GM03348 (cell line): ENCODE measurements at regions not wholly inside any gene's neighbourhood (a gene's known extent, or its start where the extent isn't known, plus 50 kb on each side); places are given as distances from the start of the nearest gene placed in this dataset.
A peak's percentile ranks its signal among the peaks of the same experiment; 100 is the strongest.
"Not testable (repeated sequence)": the region's sequence is repeated elsewhere in the genome, so short reads cannot be mapped to it uniquely, and the experiment has no call there.

Source experiments
- DNase-seq: peaks from one replicate; pipeline ENCODE4 v3.0.0; 2012; ENCODE audit warnings: low spot score

DNA sequence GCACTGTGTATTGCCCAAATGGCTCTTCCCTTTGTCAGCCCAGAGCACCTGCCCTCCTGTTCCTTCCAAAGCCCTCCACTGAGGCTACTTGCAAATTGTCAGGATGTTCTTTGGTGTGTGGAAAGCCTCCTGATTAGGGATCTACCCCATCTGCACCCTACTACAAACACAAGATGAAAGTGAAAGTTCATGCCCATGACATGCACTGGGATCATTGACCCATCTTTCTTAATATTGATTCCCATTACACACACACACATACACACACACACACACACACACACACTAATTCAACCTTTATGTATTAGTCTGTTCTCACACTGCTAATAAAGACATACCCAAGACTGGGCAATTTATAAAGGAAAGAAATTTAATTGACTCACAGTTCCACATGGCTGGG lies 213.7 kb upstream of the IGFBP3 start:
- DNase-seq: no peak

DNA sequence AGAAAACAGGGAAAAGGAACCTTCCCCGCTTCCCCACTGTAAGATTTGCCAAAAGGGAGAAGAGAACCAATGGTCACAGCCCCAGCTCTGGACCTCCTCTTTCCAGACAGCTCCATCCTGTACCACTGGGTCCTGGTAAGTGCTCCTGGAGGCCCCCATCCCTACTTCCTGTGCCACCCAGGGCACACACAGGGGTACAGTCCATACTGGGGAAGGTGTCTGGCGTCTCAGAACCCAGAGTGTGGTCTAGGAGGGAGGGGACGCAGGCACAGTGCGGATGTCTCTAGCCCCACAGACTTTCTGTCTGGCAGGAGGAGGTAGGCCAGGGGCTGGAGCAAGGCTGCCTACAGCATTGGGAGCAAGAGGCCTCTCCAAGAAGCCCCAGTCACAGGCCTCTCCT lies 213.3 kb upstream of the IGFBP3 start:
- DNase-seq: no peak

DNA sequence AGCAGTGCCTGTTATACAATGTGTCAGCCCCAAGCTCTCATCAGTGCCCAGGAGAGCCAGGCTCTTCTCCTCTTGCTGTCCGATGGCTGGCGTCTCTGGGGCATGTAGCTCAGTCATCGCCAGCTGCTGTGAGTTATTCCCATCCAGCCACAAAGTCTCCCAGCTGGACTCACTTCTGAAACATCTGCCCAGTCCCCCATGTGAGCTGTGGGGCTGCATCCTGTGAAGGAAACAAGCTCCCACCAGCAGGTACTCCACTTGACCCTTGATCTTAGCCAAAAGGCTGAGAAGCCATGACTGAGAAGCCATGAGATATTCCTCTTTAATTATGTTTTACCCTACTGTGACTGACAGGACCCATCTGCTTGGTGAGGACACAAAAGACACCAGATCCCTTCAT lies 212.7 kb upstream of the IGFBP3 start:
- no peak for DNase-seq

DNA sequence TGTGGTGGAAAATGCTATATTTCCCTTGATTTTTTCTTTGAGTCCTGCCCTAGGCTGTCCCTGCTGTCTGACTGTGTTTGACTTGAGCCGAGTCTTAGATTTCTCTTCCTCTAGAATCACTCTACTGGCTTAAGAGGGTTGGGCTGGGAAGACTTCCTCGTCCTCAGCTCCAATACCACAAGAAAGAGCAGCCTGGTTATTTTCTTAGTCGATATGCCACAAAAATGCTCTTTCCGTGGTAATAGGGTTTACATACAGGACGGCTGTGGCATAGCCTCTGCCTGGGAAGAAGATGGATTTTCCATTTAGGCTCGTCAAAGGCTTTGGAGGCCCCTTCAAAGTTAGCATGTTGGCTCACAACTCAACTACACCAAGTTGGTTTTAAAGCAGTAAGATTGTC lies 212.0 kb upstream of the IGFBP3 start:
- DNase-seq: no peak

DNA sequence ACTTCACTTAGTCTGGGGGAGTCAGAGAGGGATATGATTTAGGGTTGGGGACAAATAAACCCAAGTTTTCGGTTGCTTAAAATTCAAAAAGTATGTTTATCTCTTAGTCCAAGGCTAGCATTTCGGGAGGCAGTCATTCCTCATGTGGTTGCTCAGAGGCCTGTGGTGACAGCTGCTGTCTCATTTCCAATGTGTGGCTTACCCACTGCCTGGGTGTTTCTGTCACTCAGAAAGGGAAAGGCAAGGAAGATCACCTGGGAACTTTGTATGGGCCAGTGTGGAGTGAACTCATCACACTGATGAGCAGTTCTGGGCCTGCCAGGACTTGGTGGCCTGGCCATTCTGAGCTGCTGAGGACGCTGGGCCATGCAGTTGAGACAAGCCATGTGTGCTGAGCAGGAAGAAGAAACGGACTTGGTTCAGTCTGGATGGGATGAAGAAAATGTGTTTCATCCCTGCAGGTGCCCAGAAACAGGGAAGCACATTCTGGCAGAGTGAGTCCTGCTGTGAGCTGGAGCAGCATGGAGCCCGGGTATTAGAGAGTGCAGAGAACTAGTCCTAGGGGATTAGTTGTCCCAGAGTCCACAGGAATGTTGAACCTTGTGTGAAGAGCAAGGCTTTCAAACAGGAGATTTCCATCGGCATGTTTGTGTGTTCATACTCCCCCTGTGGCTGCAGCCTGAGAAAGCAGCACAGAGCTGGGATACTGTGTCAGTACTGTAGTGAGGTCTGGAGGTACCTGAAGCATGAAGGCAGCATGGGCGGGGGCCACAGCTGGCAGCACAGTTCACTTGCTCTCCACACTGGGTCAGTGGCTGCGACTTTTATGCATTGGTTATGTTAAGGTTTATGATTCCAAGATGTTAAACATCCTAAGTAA lies 211.1 kb upstream of the IGFBP3 start:
- DNase-seq: peak; percentile 23

DNA sequence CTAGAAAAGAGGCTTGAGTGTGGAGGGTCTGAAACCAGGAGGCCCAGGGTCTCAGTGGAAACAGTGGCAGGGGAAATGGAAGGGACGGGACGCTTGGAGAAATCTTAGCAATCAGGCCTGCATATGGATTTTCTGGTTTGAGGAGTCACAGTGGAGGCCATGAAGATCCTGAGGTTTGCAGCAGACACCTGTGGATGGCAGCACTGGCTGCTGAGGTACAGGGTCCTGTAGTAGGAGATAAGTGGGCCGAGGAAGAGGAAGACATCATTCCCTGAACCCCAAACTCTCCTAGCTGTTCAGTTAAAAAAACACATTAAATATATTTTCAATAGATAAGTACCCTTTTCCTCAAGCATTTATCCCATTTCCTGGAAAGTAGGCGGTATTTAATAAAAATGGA lies 208.8 kb upstream of the IGFBP3 start:
- DNase-seq: no peak

DNA sequence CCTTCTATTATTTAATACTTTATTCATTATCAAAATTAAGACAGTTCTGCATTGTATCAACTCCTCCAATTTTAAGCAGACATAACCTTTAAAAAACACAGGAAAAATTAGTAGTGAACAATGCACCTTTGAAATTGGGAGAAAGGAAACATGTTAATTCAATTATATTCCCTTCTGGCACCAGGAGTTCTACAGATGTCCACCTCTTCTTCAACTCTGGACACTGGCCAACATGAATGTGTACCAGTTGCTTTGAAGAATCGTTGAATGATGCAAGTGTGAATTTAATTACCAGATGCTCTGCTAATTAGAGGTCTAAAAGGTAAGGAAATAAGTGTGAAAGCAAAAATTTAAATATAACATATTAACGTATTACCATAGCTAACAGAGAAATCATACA lies 206.7 kb upstream of the IGFBP3 start:
- DNase-seq: no peak

DNA sequence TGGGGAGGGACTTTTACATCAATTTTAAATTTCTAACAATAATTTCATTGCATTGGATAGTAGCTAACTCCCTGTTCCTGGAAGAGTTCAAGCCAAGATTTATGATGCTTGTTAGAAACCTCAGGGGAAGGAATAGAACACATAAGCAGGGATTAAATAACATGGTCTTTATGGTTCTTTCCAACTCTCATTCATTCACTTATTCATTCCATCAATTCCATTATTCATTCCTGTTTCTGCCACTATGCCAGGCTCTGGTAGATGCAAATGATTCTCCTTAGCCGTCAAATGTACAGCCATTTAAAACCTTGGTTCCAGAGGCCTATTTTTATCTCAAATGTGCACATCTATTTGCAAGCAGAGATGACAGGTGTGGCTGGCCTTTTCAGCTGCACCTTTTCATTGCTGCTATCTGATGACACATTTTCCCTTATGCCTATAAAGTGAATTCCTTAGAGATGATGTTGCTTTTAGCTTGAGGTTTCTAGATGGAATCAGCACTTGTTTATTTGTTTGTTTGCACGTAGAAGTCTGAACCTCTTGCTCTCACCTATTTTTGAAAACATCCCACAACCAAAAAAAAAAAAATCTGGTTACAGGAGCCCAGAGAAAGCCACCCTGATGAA lies 205.7 kb upstream of the IGFBP3 start:
- no peak for DNase-seq

DNA sequence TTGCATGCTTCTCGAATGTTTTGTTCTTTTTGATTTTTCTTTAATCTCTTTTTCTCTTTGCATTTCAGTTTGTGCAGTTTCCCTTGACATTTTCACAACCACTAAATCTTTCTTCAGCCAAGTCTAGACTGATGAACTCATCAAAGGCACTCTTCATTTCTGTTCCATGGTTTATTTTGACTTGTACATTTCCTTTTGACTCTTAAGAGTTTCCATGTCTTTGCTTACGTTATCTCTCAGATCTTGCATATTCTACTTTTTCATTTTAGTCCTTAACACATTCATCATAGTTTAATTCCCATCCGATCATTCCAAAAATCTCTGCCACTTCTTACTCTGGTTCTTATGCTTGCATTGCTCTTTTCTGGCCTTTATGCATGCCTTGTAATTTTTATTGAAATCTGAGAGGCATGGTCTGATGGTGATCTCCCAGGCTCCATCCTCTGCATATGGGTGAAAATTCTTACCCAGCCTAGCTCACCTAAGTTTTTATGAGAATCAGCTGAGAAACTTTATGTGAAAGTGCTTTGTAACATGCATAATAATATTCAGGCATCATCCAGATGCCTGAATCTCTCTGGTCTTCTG lies 202.8 kb upstream of the IGFBP3 start:
- DNase-seq: no peak

DNA sequence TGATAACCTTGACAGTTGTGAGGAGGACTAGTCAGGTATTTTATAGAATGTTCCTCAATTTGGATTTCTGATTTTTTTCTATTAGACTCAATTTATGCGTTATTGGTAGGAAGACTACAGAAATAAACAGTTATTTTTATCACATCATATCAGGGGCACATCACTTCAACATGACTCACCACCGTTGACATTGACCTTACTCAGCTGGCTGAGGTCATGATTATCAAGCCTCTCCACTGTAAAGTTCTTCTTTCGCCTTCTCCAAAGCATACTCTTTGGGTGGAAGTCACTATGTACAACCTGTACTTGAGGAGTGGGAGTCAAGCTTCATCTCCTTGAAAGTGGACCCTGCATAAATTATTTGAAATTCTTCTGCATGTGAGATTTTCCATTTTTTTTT lies 194.3 kb upstream of the IGFBP3 start:
- DNase-seq: no peak

DNA sequence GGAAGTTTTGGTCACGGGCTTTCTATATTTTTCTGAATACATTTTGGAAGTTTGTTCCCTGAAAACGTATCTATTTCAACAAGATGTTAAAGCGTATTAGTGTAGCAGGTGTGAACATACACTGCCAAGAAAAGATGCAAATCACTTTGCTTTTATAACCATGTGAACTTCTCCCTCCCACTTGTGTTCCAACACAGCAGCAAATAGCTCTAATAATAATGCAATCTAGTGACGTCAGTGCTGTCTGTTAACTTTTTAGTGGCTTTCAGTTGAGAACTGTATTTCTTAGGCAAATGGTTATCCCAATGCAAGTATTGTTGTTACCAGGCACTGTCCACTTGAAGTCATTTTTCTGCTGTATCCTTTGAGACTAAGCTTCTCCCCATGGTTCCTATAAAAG lies 188.4 kb upstream of the IGFBP3 start:
- no peak for DNase-seq

DNA sequence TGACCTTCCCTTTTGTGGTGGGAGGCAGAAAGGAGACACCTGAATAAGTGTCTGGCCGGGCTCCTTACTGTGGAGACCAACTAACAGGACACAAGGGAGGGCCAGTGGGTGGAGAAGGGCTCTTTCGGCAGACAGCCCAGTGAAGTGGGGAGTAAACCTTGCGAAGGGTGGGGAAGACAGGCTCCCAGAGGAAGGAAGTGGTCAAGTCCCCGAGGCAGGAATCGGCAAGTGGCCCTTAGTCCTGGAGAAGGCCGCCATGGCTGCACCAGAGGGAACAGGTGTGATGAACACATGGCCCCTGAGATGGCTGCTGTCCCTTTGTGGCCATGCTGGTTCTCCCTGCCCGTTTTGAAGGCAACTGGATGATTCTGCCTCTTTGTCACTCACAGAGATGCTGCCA lies 187.2 kb upstream of the IGFBP3 start:
- DNase-seq: no peak

DNA sequence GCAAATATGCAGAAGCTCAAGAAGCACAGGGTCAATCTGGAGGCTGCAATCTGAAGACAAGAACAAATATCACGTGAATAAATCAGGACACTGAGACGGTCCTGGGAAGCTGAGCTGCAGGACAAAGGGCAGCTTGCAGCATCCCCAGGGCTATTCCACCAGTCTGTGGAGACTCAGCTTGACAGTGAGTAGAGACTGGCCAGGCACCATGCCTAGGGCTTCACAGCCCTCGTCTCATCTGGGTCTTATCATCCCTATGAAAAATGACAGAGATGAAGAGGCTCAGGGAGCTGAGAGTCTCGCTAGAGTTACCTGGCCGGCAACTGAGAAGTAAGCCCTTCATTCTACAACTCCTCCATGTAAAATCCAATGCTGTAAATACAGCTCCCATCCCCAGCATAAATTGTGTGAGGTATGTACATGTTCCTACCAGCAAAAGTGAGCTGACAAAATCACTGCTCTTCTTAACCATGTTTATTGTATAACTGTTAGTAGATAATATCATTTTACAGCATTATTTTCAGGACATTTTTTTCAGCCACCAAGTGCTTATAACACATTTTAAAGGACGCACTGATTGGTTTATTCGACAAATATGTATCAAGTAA lies 186.6 kb upstream of the IGFBP3 start:
- DNase-seq: no peak

DNA sequence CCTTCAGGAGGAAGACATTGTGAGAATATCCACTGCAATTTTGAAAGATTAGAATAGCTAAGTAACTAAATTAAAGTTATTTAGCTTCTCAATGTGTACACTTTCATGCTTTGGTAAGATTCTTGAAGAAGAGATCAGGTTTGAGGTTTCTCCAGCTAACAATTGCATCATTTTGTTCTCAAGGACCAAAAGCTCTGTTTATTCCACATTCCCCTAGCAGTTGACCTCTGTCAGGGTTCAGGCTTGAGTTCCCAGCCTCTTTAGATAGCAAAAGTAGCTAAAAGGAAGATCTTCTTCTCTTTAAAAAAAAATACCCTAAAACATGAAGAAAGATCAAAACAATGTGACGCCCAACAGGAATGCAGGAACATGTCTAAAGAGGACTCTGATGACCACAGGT lies 179.4 kb upstream of the IGFBP3 start:
- no peak for DNase-seq

DNA sequence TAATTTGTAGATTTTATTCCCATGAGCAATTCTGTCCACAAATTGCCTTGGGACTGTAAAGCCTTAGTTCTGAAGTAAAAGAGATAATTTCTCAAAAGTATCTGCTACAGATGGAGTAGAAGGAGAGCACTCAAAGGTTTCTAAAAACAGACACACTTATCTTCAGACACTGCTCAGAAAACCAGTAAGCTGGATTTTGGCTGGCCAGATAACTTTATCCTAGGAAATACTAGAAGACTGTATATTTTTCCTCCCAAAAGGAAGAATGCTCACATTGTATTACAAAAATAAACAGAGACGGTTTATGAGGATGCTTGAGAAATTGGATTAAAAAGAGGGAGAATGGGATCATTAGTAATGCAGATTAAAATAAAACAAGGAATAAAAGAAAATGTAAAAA lies 178.0 kb upstream of the IGFBP3 start:
- no peak for DNase-seq

DNA sequence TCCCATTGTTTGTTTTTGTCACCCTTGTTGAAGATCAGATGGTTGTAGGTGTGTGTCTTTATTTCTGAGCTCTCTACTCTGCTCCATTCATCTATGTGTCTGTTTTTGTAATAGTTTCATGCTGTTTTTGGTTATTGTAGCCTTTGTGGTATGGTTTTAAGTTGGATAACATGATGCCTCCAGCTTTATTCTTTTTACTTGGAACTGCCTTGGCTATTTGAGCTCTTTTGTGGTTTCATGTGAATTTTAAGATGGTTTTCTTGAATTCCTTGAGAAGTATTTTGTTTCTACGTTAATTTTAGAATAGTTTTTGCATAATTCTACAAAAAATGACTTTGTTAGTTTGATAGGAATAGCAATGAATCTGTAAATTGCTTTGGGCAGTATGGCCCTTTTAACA lies 170.0 kb upstream of the IGFBP3 start:
- no peak for DNase-seq

DNA sequence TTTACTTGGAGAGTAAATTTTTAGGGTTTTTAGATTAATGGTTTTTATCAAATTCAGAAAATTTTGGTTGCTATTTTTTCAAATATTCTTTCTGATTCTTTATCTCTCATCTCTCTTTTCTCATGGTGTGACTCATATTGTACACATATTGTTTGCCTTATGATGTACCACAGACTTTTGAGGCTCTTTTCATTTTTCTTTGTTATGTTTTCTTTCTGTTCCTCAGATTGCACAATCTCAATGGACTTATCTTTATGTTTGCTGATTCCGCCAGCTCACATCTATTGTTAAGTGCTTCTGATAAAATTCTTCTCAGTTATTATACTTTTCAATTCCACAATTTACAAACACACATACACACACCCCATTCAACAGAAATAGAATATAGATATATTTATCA lies 168.2 kb upstream of the IGFBP3 start:
- DNase-seq: no peak

DNA sequence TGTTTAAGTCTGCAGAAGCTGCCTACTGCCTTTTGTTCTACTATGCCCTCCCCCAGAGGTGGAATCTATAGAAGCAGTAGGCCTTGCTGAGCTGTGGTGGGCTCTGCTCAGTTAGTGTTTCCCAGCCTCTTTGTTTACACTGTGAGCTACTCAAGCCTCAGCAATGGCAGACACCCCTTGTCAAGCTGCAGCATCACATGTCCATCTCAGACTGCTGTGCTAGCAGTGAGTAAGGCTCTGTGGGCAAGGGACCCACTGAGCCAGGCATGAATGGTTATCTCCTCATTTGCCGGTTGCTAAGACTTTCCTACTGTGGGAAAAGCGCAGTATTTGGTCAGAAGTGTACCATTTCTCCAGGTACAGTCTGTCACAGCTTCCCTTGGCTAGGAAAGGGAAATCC lies 167.4 kb upstream of the IGFBP3 start:
- not testable (repeated sequence) for DNase-seq

DNA sequence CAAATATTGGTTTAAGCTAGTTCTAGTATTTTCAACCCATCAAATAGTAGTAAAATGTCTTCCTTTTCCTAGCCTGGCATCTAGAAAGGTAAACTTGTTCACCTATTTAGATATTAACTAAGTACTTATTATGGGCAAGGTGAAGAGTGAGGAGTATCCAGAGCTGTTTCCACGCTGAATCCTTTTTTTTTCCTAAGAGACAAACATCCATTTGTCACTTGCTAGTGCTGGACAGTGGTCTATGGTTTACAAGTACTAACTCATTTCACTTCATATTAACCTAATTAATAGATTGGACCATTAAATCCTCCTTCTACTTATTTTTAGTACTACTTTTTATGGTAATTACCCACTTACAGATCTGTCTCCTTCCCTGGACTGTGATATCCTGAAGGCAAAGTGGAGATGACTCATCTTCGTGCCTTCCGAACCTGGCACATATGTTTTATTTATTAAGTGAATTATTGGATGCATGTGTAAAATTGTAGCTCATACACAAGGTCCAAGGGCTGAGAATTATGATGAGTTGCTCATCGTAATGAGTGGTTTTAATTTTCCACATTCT lies 159.6 kb upstream of the IGFBP3 start:
- DNase-seq: peak; percentile 33

DNA sequence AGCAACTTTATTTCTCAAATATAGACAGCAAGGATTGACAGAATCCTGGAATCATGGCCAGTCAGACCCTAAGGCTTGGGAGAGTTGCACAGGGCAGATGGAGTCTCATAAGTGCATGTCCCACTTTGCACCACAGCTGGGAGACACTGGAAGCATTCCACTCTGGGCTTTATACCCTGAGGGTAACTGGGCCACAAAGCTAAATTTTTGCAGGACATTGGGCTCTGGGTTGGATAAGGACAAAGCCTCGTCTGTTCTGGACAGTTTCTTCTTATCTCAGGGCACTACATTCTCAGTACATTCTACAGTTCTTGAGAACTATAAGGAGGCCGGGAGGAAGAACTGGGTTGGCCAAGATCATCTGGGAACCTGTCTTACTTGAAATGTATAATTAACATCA lies 158.3 kb upstream of the IGFBP3 start:
- DNase-seq: no peak

DNA sequence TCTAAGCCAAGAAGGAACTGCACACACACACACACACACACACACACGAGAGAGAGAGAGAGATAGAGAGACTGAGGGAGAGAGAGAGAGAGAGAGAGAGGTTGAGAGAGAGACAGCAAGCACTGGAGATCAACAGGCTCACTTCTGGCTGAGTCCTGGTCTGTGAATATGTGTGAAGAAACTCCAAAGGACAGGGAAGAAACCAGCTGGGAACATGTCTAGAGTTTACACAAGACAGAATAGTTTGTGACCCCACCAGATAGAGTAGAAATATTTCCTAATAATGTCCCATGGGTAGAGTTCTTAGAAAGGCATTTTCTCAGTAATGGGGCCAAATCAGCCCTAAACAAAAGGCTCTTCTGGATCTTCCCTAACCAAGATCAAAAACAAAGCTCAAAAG lies 155.5 kb upstream of the IGFBP3 start:
- DNase-seq: no peak

DNA sequence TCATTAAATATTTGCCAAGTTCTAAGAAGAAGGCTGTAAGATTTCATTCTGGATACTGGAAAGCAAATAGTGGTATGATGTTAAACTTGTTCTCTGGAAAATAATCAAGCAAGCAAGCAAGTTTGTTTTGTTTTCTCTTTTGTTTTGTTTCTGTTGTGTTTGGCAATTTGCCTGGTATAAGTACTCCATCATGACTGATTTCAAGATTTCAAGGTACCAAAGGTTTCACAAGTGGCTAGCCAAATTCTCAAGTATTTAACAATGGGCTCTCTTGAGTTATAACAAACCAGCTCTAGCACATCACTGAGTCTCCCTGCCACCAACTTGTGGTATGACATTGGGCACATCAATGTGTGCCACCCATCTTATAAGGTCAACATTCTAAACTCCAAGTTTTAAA lies 151.7 kb upstream of the IGFBP3 start:
- no peak for DNase-seq

DNA sequence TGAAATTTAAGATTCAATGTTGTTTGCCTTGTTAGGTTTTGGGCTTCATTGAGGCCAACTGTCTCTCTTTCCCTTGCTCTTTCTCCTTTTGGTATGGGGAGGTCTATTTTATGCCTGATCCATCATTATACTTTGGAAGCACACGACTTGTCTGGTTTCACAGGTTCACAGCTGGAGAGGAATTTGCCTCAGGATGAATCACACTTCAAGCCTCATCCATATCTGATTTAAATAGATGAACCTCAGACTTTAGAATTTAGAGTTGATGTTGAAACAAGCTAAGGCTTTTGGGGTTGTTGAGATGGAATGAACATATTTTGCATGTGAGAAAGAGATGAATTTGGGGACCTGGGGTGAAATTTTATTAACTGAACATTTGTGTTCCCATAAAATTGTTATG lies 150.5 kb upstream of the IGFBP3 start:
- DNase-seq: peak; percentile 34
